SU-DHL-6 (cell line): ENCODE measurements at regions not wholly inside any gene's neighbourhood (a gene's known extent, or its start where the extent isn't known, plus 50 kb on each side); places are given as distances from the start of the nearest gene placed in this dataset.

Experiments
- EZH2phosphoT487 ChIP-seq: fragments of 200-600 bp; sonication (generic), shearing (Covaris generic); conservative IDR thresholded peaks from 2 replicates; pipeline ENCODE4 v1.6.1; 2018; ENCODE audit warnings: mild to moderate bottlenecking, antibody characterized with exemption, low read length, moderate library complexity, mixed read lengths
- TF ChIP-seq, protein P1 (sequence below): fragments of 200-600 bp; sonication (generic); IDR thresholded peaks from one replicate; pipeline ENCODE4 v1.5.1; 2017; ENCODE audit warnings: antibody characterized with exemption, mild to moderate bottlenecking, low read length, moderate library complexity; ENCODE audit not compliant: insufficient read depth, poor library complexity, severe bottlenecking

DNA sequence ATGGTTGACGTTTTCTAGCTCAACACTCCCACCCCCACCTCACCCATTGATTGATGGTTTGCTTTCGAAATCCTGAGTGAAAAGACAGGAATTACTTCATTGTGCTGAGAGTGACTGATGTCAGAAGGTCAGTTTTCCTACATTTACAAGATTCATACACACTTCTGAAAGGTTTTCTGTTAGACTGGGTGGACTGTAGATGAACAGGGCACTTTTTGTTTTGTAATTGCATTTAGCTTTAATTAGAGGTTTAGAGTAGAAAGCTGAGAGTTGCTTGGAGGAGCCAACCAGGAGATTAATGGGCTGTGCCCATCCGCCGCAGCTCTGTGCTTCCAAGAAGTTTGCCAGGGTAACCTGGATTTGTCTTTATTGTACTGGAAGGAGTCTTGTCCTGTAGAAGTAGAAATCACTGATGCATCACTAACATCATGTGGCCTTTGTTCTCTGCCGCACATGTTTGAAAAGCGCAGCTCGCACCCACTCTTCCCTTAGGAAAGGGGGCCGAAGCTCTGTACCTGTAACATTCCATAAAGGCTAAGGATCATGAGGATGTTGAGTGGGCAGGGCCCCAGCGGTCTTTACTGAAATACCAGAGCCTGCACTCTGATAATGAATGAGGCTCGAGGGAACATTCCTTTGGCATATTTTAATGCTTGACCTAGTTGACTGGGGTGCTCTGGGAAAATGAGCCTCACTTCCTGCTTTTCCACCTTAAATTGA, 267.6 kb upstream of the DMRT1 start:
- no peak for TF ChIP-seq EZH2phosphoT487
- TF ChIP-seq, protein P1, sequence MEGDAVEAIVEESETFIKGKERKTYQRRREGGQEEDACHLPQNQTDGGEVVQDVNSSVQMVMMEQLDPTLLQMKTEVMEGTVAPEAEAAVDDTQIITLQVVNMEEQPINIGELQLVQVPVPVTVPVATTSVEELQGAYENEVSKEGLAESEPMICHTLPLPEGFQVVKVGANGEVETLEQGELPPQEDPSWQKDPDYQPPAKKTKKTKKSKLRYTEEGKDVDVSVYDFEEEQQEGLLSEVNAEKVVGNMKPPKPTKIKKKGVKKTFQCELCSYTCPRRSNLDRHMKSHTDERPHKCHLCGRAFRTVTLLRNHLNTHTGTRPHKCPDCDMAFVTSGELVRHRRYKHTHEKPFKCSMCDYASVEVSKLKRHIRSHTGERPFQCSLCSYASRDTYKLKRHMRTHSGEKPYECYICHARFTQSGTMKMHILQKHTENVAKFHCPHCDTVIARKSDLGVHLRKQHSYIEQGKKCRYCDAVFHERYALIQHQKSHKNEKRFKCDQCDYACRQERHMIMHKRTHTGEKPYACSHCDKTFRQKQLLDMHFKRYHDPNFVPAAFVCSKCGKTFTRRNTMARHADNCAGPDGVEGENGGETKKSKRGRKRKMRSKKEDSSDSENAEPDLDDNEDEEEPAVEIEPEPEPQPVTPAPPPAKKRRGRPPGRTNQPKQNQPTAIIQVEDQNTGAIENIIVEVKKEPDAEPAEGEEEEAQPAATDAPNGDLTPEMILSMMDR: no peak
